Endodermal cell (in vitro differentiated cells): ENCODE measurements at regions not wholly inside any gene's neighbourhood (a gene's known extent, or its start where the extent isn't known, plus 50 kb on each side); places are given as distances from the start of the nearest gene placed in this dataset.
"Not testable (repeated sequence)": the region's sequence is repeated elsewhere in the genome, so short reads cannot be mapped to it uniquely, and the experiment has no call there.

Source experiments
- DNase-seq: peaks from one replicate; pipeline ENCODE4 v3.0.0-alpha.2; 2017
- H3K27ac ChIP-seq: 2 replicates; pipeline ENCODE4 v1.5.1; 2013; ENCODE audit warnings: mild to moderate bottlenecking, low read depth, low read length, moderate library complexity
- H3K27me3 ChIP-seq: 2 replicates; pipeline ENCODE4 v1.6.1; 2013; ENCODE audit warnings: mild to moderate bottlenecking, low read length, moderate library complexity; ENCODE audit not compliant: insufficient read depth, control insufficient read depth, poor library complexity, severe bottlenecking
- H3K36me3 ChIP-seq: 2 replicates; pipeline ENCODE4 v1.7.0; 2013; ENCODE audit warnings: mild to moderate bottlenecking, low read length, moderate library complexity; ENCODE audit not compliant: control insufficient read depth, insufficient read depth
- H3K4me1 ChIP-seq: one replicate; pipeline ENCODE4 v1.7.0; 2013; ENCODE audit warnings: low read length; ENCODE audit not compliant: control insufficient read depth, insufficient read depth
- H3K4me3 ChIP-seq: 2 replicates; pipeline ENCODE4 v1.5.1; 2013; ENCODE audit warnings: mild to moderate bottlenecking, low read length, moderate library complexity
- H3K9ac ChIP-seq: 2 replicates; pipeline ENCODE4 v1.6.1; 2013; ENCODE audit warnings: mild to moderate bottlenecking, low read length, moderate library complexity; ENCODE audit not compliant: poor library complexity, severe bottlenecking; ENCODE audit errors: extremely low read depth
- H3K9me3 ChIP-seq: 2 replicates; pipeline ENCODE4 v1.6.1; 2013; ENCODE audit warnings: mild to moderate bottlenecking, low read length, moderate library complexity; ENCODE audit not compliant: control insufficient read depth
- H3K27ac Mint-ChIP-seq: 2 replicates; pipeline ENCODE4 v1.8.0; 2020; ENCODE audit warnings: mixed read lengths
- H3K27me3 Mint-ChIP-seq: 2 replicates; pipeline ENCODE4 v1.8.0; 2021; ENCODE audit warnings: mild to moderate bottlenecking, mixed read lengths; ENCODE audit not compliant: insufficient read depth
- H3K36me3 Mint-ChIP-seq: 2 replicates; pipeline ENCODE4 v1.8.0; 2020; ENCODE audit warnings: low read depth, mixed read lengths
- H3K4me1 Mint-ChIP-seq: 2 replicates; pipeline ENCODE4 v1.8.0; 2020; ENCODE audit warnings: mixed read lengths
- H3K4me3 Mint-ChIP-seq: 2 replicates; pipeline ENCODE4 v1.8.0; 2020; ENCODE audit warnings: mild to moderate bottlenecking, moderate library complexity, mixed read lengths
- H3K9me3 Mint-ChIP-seq: 2 replicates; pipeline ENCODE4 v1.8.0; 2020; ENCODE audit warnings: mild to moderate bottlenecking, mixed read lengths
- CTCF ChIP-seq: fragments of 200-600 bp; sonication (generic); conservative IDR thresholded peaks from 2 replicates; pipeline ENCODE4 v1.5.0; 2021; ENCODE audit warnings: antibody characterized with exemption, mild to moderate bottlenecking
- WGBS, 2 experiments: methylation state at CpG; one replicate each; pipeline versions ENCODE4 v1.1.5 to v1.1.7; 2013; ENCODE audit warnings: missing lambda C conversion rate in 2 of 2, mixed read lengths in 1 of 2; ENCODE audit not compliant: insufficient coverage in 1 of 2, insufficient read length in 1 of 2; 5-methylcytosine and 5-hydroxymethylcytosine counted together

- Histone ChIP-seq H3K9ac (no peak overlapping the region), H3K4me1 (no peaks in the 10 kb centered on the region), H3K36me3 (no peaks in the 10 kb centered on the region), H3K27me3 (no peaks in the 10 kb centered on the region), H3K4me3 (no peak overlapping the region), H3K27ac (no peak overlapping the region), H3K9me3 (no peaks in the 10 kb centered on the region)
- Mint-ChIP-seq H3K36me3 (no peaks in the 10 kb centered on the region), H3K27me3 (no peaks in the 10 kb centered on the region), H3K27ac (no peak overlapping the region), H3K4me3 (no peak overlapping the region), H3K4me1 (peaks cover 3% of the 10 kb centered on the region), H3K9me3 (no peaks in the 10 kb centered on the region)
- DNase-seq = no peak
- TF ChIP-seq CTCF = no peak
- 83 to 96% methylated on average over 1 to 3 of the region's 3 CpGs for WGBS, 2 experiments
Measured at GRCh38 chr3:26505399-26505798, 117.2 kb upstream of the LRRC3B start.

- H3K27ac Mint-ChIP-seq = peak overlapping the region; percentile 83
- H3K27ac ChIP-seq, H3K36me3 ChIP-seq, H3K4me1 Mint-ChIP-seq, H3K27me3 ChIP-seq, H3K36me3 Mint-ChIP-seq, DNase-seq, H3K4me1 ChIP-seq, H3K27me3 Mint-ChIP-seq, H3K4me3 Mint-ChIP-seq, H3K4me3 ChIP-seq, H3K9ac ChIP-seq: not testable (repeated sequence)
- WGBS, 2 experiments = 84% methylated on average over 5 of the region's 5 CpGs; no CpG with 5 or more reads in 1 of the 2 experiments
- H3K9me3 ChIP-seq = peaks cover 14% of the 10 kb centered on the region
- peaks cover 26% of the 10 kb centered on the region for H3K9me3 Mint-ChIP-seq
Measured at GRCh38 chr3:26514445-26515029, 108.0 kb upstream of the LRRC3B start.

- Histone ChIP-seq H3K27me3 (no peaks in the 10 kb centered on the region), H3K9me3 (peaks cover 14% of the 10 kb centered on the region), H3K36me3 (no peaks in the 10 kb centered on the region), H3K9ac (no peak overlapping the region), H3K4me3 (no peak overlapping the region), H3K27ac (no peak overlapping the region), H3K4me1 (no peaks in the 10 kb centered on the region)
- Mint-ChIP-seq H3K4me1 (peaks cover 2% of the 10 kb centered on the region), H3K4me3 (no peak overlapping the region), H3K9me3 (peaks cover 26% of the 10 kb centered on the region), H3K36me3 (peaks cover 5% of the 10 kb centered on the region), H3K27ac (no peak overlapping the region), H3K27me3 (no peaks in the 10 kb centered on the region)
- 94% methylated on average over 1 of the region's 2 CpGs; no CpG with 5 or more reads in 1 of the 2 experiments for WGBS, 2 experiments
- no peak for TF ChIP-seq CTCF
- no peak for DNase-seq
Measured at GRCh38 chr3:26515351-26515750, 107.2 kb upstream of the LRRC3B start.

GRCh38 chr3:26521261-26521660 lies 101.3 kb upstream of the LRRC3B start:
- H3K4me3 ChIP-seq = no peak overlapping the region

More at GRCh38 chr3:26521261-26521660, 101.3 kb upstream of the LRRC3B start:
- H3K27me3 Mint-ChIP-seq = no peaks in the 10 kb centered on the region
- no peak overlapping the region for H3K27ac Mint-ChIP-seq
- peaks cover 32% of the 10 kb centered on the region for H3K9me3 Mint-ChIP-seq
- H3K4me1 Mint-ChIP-seq = no peaks in the 10 kb centered on the region
- Histone ChIP-seq H3K9ac (no peak overlapping the region), H3K27ac (no peak overlapping the region), H3K36me3 (no peaks in the 10 kb centered on the region), H3K27me3 (no peaks in the 10 kb centered on the region), H3K9me3 (peaks cover 26% of the 10 kb centered on the region), H3K4me1 (no peaks in the 10 kb centered on the region)
- TF ChIP-seq CTCF = no peak
- peaks cover 5% of the 10 kb centered on the region for H3K36me3 Mint-ChIP-seq
- DNase-seq = no peak
- WGBS, 2 experiments = no CpG with 5 or more reads among the region's 1 CpG
- H3K4me3 Mint-ChIP-seq = no peak overlapping the region
